ENCODE measurements at regions not wholly inside any gene's neighbourhood (a gene's known extent, or its start where the extent isn't known, plus 50 kb on each side); places are given as distances from the start of the nearest gene placed in this dataset.

DNA sequence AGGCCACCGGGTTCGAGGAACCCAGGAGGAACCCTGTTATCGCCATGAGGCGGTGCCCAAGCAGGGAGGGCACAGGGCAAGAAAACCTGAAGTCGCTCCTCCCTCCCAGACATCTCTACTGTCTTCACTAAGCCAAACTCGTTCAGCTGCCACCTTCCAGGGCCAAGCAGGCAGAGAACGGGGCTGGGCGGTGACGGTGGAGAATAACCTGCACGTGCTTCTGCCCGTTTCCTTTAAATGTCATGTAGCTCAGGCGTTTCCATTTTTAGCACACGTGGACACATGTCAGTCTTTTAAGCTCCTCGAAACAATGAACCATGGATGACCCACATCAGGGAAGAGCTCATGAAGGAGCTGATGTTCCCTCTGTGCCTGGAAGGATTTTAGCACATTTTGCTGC is 124.3 kb upstream of the KLF6 start:
- no peaks in the 10 kb centered on the region for H3K27me3 Mint-ChIP-seq (ENCODE audit: low read depth)
- no peak for ATAC-seq
- TF ChIP-seq, protein P1, sequence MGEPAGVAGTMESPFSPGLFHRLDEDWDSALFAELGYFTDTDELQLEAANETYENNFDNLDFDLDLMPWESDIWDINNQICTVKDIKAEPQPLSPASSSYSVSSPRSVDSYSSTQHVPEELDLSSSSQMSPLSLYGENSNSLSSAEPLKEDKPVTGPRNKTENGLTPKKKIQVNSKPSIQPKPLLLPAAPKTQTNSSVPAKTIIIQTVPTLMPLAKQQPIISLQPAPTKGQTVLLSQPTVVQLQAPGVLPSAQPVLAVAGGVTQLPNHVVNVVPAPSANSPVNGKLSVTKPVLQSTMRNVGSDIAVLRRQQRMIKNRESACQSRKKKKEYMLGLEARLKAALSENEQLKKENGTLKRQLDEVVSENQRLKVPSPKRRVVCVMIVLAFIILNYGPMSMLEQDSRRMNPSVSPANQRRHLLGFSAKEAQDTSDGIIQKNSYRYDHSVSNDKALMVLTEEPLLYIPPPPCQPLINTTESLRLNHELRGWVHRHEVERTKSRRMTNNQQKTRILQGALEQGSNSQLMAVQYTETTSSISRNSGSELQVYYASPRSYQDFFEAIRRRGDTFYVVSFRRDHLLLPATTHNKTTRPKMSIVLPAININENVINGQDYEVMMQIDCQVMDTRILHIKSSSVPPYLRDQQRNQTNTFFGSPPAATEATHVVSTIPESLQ (CRISPR knock-in tag; IDR thresholded peaks at IDR 0.05): no peak
- peaks cover 5% of the 10 kb centered on the region for H3K4me1 Mint-ChIP-seq
- DNase-seq (ENCODE audit: low spot score): no peak
- no peak overlapping the region for H3K4me3 Mint-ChIP-seq
- 0 out of 2 replicates have a peak, but pooled peaks cover 3% of the 10 kb centered on the region for H3K9me3 Mint-ChIP-seq
- no peaks in the 10 kb centered on the region for H3K36me3 Mint-ChIP-seq
- ChIA-PET POLR2A (no interaction called here), CTCF (no interaction called here)
- no peak overlapping the region for H3K27ac Mint-ChIP-seq

DNA sequence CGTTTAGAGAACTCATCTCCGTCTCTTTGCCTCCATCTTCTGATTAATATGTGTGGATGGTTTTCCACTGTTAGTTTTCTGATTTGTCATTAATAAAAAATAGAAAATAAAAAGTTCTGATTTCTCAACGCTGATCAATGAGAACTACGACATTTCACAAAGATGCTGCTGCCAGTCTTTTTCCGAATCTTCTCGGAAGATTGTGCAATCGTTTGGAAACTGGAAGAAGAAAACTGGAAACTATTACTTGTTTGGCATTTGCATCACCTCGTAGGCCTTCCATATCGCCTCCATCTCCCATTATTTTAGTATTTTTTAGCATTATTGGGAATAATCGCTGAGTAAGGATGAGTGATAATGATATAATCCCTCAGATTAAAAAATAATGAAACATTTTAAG is 123.2 kb upstream of the KLF6 start:
- ATAC-seq (no peak), DNase-seq (ENCODE audit: low spot score) (no peak)
- ChIA-PET POLR2A (no interaction called here), CTCF (no interaction called here)
- no peak overlapping the region for H3K27ac Mint-ChIP-seq
- no peaks in the 10 kb centered on the region for H3K36me3 Mint-ChIP-seq
- no peak overlapping the region for H3K4me3 Mint-ChIP-seq
- H3K4me1 Mint-ChIP-seq: peaks cover 5% of the 10 kb centered on the region
- H3K27me3 Mint-ChIP-seq (ENCODE audit: low read depth): no peaks in the 10 kb centered on the region
- TF ChIP-seq GTF2I (CRISPR knock-in tag; conservative IDR thresholded peaks at IDR 0.05) (no peak), JAZF1 (CRISPR knock-in tag; IDR thresholded peaks at IDR 0.05) (no peak), ZNF423 (CRISPR knock-in tag; IDR thresholded peaks at IDR 0.05) (no peak), FOXJ3 (CRISPR knock-in tag; IDR thresholded peaks at IDR 0.05; ENCODE audit: borderline replicate concordance) (no peak), ZBTB21 (CRISPR knock-in tag; IDR thresholded peaks at IDR 0.05; ENCODE audit: borderline replicate concordance) (no peak), SP1 (CRISPR knock-in tag; conservative IDR thresholded peaks at IDR 0.05) (no peak), NFE2L1 (CRISPR knock-in tag; IDR thresholded peaks at IDR 0.05) (no peak), PRRX2 (CRISPR knock-in tag; IDR thresholded peaks at IDR 0.05) (no peak), OVOL2 (CRISPR knock-in tag; IDR thresholded peaks at IDR 0.05; ENCODE audit: borderline replicate concordance) (no peak), GRHL2 (CRISPR knock-in tag; IDR thresholded peaks at IDR 0.05; ENCODE audit: insufficient replicate concordance, severe bottlenecking) (no peak)
- TF ChIP-seq, protein P2, sequence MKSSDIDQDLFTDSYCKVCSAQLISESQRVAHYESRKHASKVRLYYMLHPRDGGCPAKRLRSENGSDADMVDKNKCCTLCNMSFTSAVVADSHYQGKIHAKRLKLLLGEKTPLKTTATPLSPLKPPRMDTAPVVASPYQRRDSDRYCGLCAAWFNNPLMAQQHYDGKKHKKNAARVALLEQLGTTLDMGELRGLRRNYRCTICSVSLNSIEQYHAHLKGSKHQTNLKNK (CRISPR knock-in tag; IDR thresholded peaks at IDR 0.05): no peak
- TF ChIP-seq, protein P3, sequence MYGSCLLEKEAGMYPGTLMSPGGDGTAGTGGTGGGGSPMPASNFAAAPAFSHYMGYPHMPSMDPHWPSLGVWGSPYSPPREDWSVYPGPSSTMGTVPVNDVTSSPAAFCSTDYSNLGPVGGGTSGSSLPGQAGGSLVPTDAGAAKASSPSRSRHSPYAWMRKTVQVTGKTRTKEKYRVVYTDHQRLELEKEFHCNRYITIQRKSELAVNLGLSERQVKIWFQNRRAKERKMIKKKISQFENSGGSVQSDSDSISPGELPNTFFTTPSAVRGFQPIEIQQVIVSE (CRISPR knock-in tag; IDR thresholded peaks at IDR 0.05; ENCODE audit: borderline replicate concordance): no peak
- TF ChIP-seq, protein P4, sequence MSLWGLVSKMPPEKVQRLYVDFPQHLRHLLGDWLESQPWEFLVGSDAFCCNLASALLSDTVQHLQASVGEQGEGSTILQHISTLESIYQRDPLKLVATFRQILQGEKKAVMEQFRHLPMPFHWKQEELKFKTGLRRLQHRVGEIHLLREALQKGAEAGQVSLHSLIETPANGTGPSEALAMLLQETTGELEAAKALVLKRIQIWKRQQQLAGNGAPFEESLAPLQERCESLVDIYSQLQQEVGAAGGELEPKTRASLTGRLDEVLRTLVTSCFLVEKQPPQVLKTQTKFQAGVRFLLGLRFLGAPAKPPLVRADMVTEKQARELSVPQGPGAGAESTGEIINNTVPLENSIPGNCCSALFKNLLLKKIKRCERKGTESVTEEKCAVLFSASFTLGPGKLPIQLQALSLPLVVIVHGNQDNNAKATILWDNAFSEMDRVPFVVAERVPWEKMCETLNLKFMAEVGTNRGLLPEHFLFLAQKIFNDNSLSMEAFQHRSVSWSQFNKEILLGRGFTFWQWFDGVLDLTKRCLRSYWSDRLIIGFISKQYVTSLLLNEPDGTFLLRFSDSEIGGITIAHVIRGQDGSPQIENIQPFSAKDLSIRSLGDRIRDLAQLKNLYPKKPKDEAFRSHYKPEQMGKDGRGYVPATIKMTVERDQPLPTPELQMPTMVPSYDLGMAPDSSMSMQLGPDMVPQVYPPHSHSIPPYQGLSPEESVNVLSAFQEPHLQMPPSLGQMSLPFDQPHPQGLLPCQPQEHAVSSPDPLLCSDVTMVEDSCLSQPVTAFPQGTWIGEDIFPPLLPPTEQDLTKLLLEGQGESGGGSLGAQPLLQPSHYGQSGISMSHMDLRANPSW (CRISPR knock-in tag; conservative IDR thresholded peaks at IDR 0.05; ENCODE audit: low read depth): no peak
- TF ChIP-seq, protein P5, sequence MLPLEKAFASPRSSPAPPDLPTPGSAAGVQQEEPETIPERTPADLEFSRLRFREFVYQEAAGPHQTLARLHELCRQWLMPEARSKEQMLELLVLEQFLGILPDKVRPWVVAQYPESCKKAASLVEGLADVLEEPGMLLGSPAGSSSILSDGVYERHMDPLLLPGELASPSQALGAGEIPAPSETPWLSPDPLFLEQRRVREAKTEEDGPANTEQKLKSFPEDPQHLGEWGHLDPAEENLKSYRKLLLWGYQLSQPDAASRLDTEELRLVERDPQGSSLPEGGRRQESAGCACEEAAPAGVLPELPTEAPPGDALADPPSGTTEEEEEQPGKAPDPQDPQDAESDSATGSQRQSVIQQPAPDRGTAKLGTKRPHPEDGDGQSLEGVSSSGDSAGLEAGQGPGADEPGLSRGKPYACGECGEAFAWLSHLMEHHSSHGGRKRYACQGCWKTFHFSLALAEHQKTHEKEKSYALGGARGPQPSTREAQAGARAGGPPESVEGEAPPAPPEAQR (CRISPR knock-in tag; IDR thresholded peaks at IDR 0.05): no peak
- TF ChIP-seq, protein P6, sequence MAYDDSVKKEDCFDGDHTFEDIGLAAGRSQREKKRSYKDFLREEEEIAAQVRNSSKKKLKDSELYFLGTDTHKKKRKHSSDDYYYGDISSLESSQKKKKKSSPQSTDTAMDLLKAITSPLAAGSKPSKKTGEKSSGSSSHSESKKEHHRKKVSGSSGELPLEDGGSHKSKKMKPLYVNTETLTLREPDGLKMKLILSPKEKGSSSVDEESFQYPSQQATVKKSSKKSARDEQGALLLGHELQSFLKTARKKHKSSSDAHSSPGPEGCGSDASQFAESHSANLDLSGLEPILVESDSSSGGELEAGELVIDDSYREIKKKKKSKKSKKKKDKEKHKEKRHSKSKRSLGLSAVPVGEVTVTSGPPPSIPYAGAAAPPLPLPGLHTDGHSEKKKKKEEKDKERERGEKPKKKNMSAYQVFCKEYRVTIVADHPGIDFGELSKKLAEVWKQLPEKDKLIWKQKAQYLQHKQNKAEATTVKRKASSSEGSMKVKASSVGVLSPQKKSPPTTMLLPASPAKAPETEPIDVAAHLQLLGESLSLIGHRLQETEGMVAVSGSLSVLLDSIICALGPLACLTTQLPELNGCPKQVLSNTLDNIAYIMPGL (CRISPR knock-in tag; IDR thresholded peaks at IDR 0.05): no peak
- TF ChIP-seq, protein P7, sequence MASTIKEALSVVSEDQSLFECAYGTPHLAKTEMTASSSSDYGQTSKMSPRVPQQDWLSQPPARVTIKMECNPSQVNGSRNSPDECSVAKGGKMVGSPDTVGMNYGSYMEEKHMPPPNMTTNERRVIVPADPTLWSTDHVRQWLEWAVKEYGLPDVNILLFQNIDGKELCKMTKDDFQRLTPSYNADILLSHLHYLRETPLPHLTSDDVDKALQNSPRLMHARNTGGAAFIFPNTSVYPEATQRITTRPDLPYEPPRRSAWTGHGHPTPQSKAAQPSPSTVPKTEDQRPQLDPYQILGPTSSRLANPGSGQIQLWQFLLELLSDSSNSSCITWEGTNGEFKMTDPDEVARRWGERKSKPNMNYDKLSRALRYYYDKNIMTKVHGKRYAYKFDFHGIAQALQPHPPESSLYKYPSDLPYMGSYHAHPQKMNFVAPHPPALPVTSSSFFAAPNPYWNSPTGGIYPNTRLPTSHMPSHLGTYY (CRISPR knock-in tag; IDR thresholded peaks at IDR 0.05): no peak
- H3K9me3 Mint-ChIP-seq: 0 out of 2 replicates have a peak, but pooled peaks cover 3% of the 10 kb centered on the region
